SK-N-SH treated with all-trans-retinoic acid at 6 μM for 48 hours (cell line): ENCODE measurements at regions not wholly inside any gene's neighbourhood (a gene's known extent, or its start where the extent isn't known, plus 50 kb on each side); places are given as distances from the start of the nearest gene placed in this dataset.

Source experiments
- BACH2 ChIP-seq: fragments of 250-450 bp; sonication (Bioruptor Pico); IDR thresholded peaks from 2 replicates; pipeline ENCODE4 v1.9.0; 2021; ENCODE audit warnings: mild to moderate bottlenecking, borderline replicate concordance
- ESRRG ChIP-seq: fragments of 250-450 bp; sonication (Bioruptor Pico); IDR thresholded peaks from 2 replicates; pipeline ENCODE4 v1.6.1; 2021; ENCODE audit warnings: mild to moderate bottlenecking
- OSR1 ChIP-seq: fragments of 250-450 bp; sonication (Bioruptor Pico); IDR thresholded peaks from 2 replicates; pipeline ENCODE4 v1.8.0; 2022; ENCODE audit warnings: moderate library complexity, mild to moderate bottlenecking, inconsistent platforms
- PPARA ChIP-seq: fragments of 250-450 bp; sonication (Bioruptor Pico); IDR thresholded peaks from 2 replicates; pipeline ENCODE4 v1.5.0; 2020; ENCODE audit warnings: mild to moderate bottlenecking, borderline replicate concordance
- RARB ChIP-seq: fragments of 250-450 bp; sonication (Bioruptor Pico); IDR thresholded peaks from 2 replicates; pipeline ENCODE4 v1.8.0; 2021; ENCODE audit warnings: mild to moderate bottlenecking, moderate library complexity
- TCF4 ChIP-seq: fragments of 250-450 bp; sonication (Bioruptor Pico); IDR thresholded peaks from 2 replicates; pipeline ENCODE4 v1.8.0; 2021; ENCODE audit warnings: mild to moderate bottlenecking, moderate library complexity, borderline replicate concordance
- ZFP30 ChIP-seq: fragments of 450-650 bp; formaldehyde crosslinking; IDR thresholded peaks from 2 replicates; pipeline ENCODE4 v1.5.0; 2022; ENCODE audit warnings: mild to moderate bottlenecking, moderate library complexity
- ZNF8 ChIP-seq: fragments of 450-650 bp; formaldehyde crosslinking; IDR thresholded peaks from 2 replicates; pipeline ENCODE4 v1.5.0; 2020; ENCODE audit warnings: mild to moderate bottlenecking, moderate library complexity
- TF ChIP-seq, protein P1 (sequence below): fragments of 250-450 bp; sonication (Bioruptor Pico); IDR thresholded peaks from 2 replicates; pipeline ENCODE4 v1.8.0; 2020; ENCODE audit warnings: mild to moderate bottlenecking, moderate library complexity, borderline replicate concordance
- TF ChIP-seq, protein P2 (sequence below): fragments of 250-450 bp; sonication (Bioruptor Pico); IDR thresholded peaks from 2 replicates; pipeline ENCODE4 v1.5.1; 2020; ENCODE audit warnings: low read depth, mild to moderate bottlenecking, moderate library complexity
- TF ChIP-seq, protein P3 (sequence below): fragments of 250-450 bp; sonication (Bioruptor Pico); IDR thresholded peaks from 2 replicates; pipeline ENCODE4 v1.5.1; 2021; ENCODE audit warnings: mild to moderate bottlenecking, moderate library complexity

DNA sequence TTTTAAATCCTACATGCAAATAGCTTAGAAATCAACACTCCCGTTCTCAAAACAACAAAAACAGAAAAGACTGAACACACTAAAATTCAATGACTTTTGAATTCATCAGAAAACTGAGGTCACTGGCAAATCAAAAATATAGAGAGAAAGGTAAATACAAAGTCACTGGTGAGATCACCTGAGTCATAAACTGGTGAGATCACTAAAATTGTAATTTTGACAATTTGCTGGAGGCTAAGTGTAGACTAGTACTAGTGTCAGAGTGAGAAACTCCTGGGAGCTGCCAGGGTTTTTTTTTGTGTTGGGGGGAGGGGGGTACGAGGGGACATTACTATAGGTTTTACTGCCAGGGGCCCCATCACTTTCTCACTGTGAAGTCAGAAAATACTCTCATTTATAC, 1876.0 kb upstream of the CELF4 start:
- TF ChIP-seq, protein P1, sequence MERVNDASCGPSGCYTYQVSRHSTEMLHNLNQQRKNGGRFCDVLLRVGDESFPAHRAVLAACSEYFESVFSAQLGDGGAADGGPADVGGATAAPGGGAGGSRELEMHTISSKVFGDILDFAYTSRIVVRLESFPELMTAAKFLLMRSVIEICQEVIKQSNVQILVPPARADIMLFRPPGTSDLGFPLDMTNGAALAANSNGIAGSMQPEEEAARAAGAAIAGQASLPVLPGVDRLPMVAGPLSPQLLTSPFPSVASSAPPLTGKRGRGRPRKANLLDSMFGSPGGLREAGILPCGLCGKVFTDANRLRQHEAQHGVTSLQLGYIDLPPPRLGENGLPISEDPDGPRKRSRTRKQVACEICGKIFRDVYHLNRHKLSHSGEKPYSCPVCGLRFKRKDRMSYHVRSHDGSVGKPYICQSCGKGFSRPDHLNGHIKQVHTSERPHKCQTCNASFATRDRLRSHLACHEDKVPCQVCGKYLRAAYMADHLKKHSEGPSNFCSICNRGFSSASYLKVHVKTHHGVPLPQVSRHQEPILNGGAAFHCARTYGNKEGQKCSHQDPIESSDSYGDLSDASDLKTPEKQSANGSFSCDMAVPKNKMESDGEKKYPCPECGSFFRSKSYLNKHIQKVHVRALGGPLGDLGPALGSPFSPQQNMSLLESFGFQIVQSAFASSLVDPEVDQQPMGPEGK (CRISPR knock-in tag), result no peak
- TF ChIP-seq, protein P2, sequence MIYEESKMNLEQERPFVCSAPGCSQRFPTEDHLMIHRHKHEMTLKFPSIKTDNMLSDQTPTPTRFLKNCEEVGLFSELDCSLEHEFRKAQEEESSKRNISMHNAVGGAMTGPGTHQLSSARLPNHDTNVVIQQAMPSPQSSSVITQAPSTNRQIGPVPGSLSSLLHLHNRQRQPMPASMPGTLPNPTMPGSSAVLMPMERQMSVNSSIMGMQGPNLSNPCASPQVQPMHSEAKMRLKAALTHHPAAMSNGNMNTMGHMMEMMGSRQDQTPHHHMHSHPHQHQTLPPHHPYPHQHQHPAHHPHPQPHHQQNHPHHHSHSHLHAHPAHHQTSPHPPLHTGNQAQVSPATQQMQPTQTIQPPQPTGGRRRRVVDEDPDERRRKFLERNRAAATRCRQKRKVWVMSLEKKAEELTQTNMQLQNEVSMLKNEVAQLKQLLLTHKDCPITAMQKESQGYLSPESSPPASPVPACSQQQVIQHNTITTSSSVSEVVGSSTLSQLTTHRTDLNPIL (CRISPR knock-in tag), result no peak
- TF ChIP-seq RARB (no peak), TCF4 (CRISPR knock-in tag) (no peak), BACH2 (CRISPR knock-in tag) (no peak), ESRRG (CRISPR knock-in tag) (no peak), PPARA (CRISPR knock-in tag) (no peak), ZFP30 (no peak), OSR1 (no peak), ZNF8 (CRISPR knock-in tag) (no peak)
- TF ChIP-seq, protein P3, sequence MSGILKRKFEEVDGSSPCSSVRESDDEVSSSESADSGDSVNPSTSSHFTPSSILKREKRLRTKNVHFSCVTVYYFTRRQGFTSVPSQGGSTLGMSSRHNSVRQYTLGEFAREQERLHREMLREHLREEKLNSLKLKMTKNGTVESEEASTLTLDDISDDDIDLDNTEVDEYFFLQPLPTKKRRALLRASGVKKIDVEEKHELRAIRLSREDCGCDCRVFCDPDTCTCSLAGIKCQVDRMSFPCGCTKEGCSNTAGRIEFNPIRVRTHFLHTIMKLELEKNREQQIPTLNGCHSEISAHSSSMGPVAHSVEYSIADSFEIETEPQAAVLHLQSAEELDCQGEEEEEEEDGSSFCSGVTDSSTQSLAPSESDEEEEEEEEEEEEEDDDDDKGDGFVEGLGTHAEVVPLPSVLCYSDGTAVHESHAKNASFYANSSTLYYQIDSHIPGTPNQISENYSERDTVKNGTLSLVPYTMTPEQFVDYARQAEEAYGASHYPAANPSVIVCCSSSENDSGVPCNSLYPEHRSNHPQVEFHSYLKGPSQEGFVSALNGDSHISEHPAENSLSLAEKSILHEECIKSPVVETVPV, result no peak
